Activated CD8-positive, alpha-beta memory T cell treated with anti-CD3 and anti-CD28 coated beads, Interleukin-2, amount 50 U/mL, for 48 hours (primary cell): ENCODE measurements at regions not wholly inside any gene's neighbourhood (a gene's known extent, or its start where the extent isn't known, plus 50 kb on each side); places are given as distances from the start of the nearest gene placed in this dataset.

Experiments used
- DNase-seq: peaks from one replicate; pipeline ENCODE4 v3.0.0-alpha.2; 2020

DNA sequence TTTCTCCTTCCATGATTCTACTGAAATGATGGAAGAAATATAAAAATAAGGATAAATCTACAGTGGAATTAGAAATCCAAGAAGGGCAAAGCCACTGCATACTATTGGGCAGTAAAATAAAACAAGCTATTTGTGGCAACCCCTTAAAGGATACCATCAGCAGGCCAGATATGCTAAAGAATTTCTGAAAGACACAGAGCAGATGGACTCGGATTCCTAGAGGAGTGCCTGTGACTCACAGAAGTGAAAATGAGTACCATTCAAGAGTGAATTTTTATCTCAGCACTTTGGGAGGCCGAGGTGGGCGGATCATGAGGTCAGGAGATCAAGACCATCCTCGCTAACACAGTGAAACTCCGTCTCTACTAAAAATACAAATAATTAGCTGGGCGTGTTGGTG is 318.1 kb downstream of the LRIG3 start:
- DNase-seq, result no peak

- no peak for DNase-seq
Measured at GRCh38 chr12:58602736-58603135, 317.6 kb downstream of the LRIG3 start.

DNA sequence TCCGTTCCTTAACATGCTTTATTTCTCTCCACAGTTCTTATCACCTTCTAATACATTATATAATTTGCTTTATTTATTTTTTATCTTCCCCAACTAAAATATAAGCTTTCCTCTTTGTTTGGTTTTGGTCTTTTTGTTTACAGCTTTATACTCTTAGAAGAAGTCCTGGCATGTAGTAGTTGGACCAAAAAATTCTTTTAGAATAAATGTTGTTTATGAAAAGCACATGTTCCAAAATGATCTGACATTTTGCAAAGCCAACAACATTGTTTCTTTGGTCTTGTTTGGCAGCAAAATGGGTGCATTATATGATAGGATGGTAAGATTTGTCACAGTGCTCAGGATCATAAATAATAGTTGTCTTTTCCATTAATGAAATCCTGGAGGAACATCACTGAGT is 312.5 kb downstream of the LRIG3 start:
- no peak for DNase-seq

DNA sequence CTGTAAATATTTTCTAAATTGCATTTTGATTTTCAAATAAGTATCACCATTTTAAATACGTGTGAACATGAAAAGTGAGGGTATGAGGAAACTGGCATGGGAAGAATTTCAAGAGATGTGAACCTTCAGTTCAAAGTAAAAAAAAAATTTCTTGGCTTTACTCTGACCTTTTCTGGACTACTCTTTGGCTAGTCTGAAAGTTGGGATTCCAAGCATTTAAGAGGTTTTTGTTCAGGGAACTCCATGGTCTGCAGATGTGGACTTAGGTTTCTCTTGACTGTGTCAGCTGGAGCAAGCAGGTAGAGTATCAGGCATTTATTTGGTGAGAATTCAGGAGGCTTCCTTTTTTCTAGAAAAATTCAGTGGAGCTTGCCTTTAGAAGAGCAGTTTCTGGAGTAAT is 311.6 kb downstream of the LRIG3 start:
- DNase-seq, result no peak

GRCh38 chr12:58615047-58615446 is 305.3 kb downstream of the LRIG3 start:
- DNase-seq, result no peak

DNA sequence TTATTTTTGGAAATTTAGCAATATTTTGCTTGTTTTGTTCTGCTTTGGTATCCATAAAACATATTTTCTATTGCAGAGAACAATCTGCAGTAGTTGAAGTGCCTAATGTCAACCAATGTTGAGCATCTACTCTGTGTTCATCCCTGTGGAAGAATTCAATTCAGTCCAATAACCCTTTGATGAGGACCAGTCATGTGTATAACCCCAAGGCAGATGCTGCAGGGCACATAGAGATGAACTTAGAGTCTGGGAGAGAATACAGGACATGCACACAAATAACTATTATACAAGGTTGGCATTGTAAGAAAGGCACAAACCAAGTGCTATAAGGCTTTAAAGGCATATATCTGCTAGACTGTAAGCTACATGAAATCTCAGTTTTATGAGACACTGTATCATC is 304.7 kb downstream of the LRIG3 start:
- DNase-seq, result no peak

DNA sequence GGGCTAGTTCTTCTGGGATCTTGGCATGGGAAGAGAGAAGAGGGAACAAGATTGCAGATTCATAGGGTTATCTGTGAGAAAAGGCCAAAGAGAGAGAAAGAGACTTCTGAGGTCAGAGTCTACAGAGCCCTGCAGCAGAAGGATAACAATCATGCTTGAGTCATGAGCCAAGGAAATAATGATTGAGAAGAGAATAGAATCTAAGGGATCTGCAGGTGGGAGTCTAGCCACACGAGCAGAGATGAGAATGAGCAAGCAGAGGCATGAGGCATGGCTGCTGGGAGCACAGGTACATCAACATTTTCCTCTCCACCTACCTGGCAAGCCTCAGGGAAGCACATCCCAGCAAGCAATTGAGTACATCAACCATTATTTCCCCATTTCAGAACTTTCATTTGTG is 303.7 kb downstream of the LRIG3 start:
- no peak for DNase-seq

- DNase-seq, result no peak
Measured at GRCh38 chr12:58621126-58621525, 299.2 kb downstream of the LRIG3 start.

DNA sequence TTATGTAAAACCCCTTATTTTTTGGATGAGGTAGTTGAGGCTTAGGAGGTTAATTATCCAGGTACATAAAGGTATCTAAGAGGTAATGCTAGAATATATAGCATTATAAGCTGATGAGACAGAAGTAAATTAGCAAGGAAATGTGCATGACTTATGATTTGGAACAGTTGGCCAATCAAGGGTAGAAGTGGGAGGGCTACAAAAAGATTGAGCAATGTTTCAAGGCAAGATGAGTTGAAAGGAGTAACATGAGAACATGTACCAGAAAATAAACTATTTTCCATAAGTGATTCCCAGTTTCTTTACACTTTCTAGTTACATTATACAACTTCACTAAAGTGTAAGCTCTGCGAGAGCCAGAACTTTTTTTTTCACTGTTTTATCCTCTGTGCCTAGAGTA is 290.9 kb downstream of the LRIG3 start:
- DNase-seq, result no peak

GRCh38 chr12:58633479-58633878 is 286.8 kb downstream of the LRIG3 start:
- no peak for DNase-seq

DNA sequence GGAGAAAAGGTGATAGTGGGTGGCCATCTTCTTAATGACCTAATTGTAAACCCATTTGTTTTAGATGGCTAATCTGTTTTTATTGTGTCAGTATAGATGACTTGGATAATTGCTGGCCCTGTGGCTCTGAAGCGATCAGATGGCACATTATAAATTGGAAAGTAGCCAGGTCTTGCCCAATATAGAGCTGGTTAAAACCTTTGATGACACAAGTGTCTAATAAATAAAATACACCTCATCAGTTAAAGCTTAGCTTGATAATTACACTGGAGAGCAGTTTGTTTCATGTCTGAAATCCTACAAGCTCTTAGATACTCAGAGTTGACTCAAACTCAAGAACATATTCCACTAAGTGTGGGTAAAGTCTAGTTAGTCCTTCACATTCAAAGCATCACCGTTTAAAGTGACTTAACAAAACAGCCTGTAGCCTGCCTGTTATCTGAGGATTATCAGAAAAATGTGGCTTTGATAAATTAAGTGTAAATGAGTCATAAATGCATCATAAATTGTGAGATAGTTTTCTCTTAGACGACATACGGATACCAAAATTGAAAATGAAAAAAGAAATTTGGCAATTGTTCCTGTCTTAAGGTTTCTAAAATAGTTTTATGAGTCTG is 280.9 kb downstream of the LRIG3 start:
- DNase-seq, result no peak

GRCh38 chr12:58640314-58640713 is 280.0 kb downstream of the LRIG3 start:
- DNase-seq, result no peak

DNA sequence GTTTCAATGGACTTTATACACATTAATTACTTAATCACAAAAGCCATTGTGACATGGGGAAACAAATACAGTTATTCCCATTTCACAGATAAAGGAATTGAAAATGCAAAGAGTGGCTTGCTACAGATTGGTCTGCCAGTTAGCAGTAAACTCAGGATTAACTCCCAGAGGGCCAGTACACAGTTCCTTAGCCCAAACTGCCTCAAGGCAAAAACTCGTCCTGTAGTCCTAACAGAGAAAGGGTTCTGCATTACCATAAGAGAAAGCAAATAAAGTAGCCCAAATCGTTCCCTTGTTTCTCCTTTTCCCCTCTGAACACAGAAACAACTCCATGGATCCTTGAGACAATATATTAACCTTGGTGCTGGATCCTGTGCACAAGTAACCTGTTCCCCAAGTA is 274.4 kb downstream of the LRIG3 start:
- DNase-seq, result no peak

GRCh38 chr12:58647495-58647894 is 272.8 kb downstream of the LRIG3 start:
- no peak for DNase-seq

DNA sequence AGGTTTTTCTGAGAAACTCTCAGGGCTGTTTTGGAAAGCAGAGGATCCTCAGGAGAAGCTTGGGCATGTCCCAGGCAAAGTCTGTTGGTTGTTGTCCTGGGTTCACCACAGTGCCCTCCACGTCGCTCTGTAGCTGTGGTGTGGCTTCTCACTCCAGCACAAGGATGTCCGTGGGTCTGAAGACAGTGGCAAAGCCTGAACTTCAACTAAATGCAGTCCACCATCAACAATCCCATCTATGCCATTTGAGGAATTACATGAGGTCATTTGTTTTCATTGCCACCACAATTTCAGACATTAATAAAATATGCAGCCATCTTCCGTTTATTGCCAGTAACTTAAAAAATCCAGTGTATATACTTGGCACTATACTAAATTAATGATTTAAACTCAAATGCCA is 272.1 kb downstream of the LRIG3 start:
- DNase-seq, result no peak

GRCh38 chr12:58651850-58652249 is 268.5 kb downstream of the LRIG3 start:
- no peak for DNase-seq

DNA sequence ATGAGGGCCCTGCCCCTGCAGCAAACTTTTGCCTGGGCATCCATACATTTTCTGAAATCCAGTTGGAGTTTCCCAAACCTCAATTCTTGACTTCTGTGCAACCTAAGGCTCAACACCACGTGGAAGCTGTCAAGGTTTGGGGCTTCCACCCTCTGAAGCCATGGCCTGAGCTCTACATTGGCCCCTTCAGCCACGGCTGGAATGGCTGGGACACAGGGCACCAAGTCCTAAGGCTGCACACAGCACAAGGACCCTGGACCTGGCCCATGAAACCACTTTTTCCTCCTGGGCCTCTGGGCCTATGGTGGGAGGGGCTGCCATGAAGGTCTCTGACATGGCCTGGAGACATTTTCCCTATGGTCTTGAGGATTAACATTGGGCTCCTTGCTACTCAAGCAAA is 266.3 kb downstream of the LRIG3 start:
- DNase-seq, result no peak

DNA sequence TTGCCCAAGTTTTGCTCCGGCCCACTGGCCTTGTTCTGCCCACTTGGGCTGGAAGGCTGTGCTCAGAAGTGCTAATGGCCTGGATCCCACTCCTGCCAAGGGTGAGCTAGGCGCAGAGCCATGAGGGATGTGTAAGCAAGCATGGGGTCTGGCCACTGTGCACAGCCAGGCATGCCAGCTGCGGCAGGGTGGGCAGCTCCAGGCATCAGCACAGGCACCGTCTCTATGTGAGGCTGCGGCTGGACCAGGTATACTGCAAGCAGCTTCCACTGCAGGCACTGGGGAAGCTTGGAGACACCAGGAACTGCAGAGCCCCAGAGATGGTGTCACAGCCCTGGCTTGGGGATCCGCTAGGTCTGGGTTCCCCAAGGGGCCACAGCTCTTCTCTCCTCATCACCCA is 264.9 kb downstream of the LRIG3 start:
- no peak for DNase-seq

GRCh38 chr12:58656254-58657009 is 263.9 kb downstream of the LRIG3 start:
- DNase-seq, result no peak

- DNase-seq, result no peak
Measured at GRCh38 chr12:58657190-58657589, 263.1 kb downstream of the LRIG3 start.

- no peak for DNase-seq
Measured at GRCh38 chr12:58665375-58665774, 254.9 kb downstream of the LRIG3 start.

DNA sequence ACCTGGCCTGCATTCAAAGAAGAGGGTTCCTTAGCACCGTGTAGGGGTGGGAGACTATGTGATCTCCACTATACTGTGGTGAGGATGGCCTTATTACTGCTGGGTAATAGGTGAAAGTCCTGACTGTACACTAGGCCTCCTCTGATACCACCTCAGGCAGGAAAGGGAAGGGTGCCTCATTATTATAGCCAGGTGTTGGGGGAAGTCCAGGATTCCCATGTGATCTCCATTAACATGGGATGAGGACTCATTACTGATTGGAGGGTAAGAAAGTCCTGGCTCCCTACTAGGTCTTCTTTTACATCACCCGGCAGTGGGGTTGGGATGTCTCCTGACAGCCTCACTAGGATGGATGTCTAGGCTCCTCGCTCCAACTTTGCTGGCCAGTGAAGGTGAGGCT is 252.1 kb downstream of the LRIG3 start:
- DNase-seq, result no peak

DNA sequence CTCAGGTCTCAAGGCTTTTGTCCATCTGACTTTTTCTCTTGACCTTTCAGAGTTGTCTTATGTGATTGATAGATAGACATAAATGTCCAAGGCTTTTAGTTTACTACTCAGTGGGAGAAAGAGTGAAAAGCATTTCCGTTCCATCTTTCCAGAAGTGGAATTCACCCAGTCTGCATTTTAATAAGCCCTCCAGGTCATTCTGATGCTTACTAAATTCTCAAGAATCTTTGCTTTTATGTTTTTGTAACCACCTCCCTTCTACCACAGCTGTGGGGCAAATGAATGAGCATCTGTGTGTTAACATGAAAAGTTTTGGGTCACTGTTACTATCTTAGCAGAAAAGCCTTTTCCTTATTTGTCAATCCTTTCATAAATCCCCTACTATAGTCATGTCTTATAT is 251.4 kb downstream of the LRIG3 start:
- DNase-seq, result no peak

DNA sequence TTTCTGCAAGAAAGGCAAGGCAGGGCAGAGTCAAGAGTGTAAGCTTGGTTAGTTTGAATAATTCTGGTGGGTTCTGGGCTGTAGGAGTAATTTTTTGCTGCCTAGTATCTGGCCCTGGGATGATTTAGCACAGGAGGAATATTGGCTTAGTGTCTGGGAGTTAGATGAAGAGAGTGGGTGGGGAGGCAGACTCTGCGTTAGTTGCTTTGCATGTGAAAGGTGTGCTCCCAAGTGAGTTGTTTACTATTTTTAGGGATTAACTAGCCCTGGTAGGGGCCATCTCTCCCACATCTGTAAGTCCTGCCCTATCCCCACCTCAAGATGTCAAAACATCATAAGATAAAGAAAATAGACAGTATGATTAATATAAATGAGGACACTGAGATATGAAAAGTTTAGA is 249.7 kb downstream of the LRIG3 start:
- no peak for DNase-seq

- no peak for DNase-seq
Measured at GRCh38 chr12:58671196-58671595, 249.1 kb downstream of the LRIG3 start.
